Effector memory CD8-positive, alpha-beta T cell (primary cell): ENCODE measurements at regions not wholly inside any gene's neighbourhood (a gene's known extent, or its start where the extent isn't known, plus 50 kb on each side); places are given as distances from the start of the nearest gene placed in this dataset.

Experiments
- ATAC-seq: fragments of 150-1000 bp; cut with Tn5 transposase; replicated peaks from 2 replicates; pipeline ENCODE4 v1.10.0; 2021; ENCODE audit warnings: mild to moderate bottlenecking, moderate library complexity
- DNase-seq, 3 experiments: peaks; one replicate each; pipeline ENCODE4 v3.0.0; 2021
- H3K27ac Mint-ChIP-seq, 2 donors: one replicate each; pipeline ENCODE4 v1.8.0; 2022; ENCODE audit warnings: mild to moderate bottlenecking in 2 of 2, mixed read lengths in 2 of 2, moderate library complexity in 2 of 2
- H3K27me3 Mint-ChIP-seq, 2 donors: one replicate each; pipeline ENCODE4 v1.8.0; 2022; ENCODE audit warnings: mixed read lengths in 2 of 2
- H3K36me3 Mint-ChIP-seq: one replicate; pipeline ENCODE4 v1.8.0; 2022; ENCODE audit warnings: mild to moderate bottlenecking, moderate library complexity, mixed read lengths; ENCODE audit not compliant: insufficient read depth
- H3K4me1 Mint-ChIP-seq, 2 donors: one replicate each; pipeline ENCODE4 v1.8.0; 2022; ENCODE audit warnings: low read depth in 2 of 2, mixed read lengths in 2 of 2
- H3K4me3 Mint-ChIP-seq, 2 donors: one replicate each; pipeline ENCODE4 v1.8.0; 2022; ENCODE audit warnings: mild to moderate bottlenecking in 2 of 2, mixed read lengths in 2 of 2, moderate library complexity in 2 of 2
- H3K9me3 Mint-ChIP-seq, 2 donors: one replicate each; pipeline ENCODE4 v1.8.0; 2022; ENCODE audit warnings: mixed read lengths in 2 of 2

DNA sequence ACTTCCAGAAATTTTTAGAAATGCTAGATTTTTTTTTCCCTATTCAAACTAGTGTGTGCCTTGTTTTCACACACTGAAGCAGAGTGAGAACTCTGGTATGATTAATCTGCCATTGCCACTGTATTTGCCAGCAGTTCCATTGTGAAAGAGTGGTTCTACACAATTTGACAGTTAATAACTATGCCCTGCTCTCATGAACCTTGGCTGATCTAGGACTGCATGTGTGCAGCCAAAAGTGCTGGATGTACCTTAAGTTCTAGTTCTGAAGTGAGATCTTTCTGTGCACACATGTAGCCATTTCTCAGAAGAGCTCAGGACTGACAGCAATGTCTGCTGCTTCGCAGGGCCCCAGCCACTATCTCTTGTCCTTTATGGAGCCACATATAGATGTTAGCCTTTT, 328.2 kb upstream of the SPRY2 start:
- Mint-ChIP-seq H3K36me3 (no peaks in the 10 kb centered on the region), H3K27ac (no peak overlapping the region), H3K4me1 (no peaks in the 10 kb centered on the region), H3K27me3 (no peaks in the 10 kb centered on the region), H3K4me3 (no peak overlapping the region), H3K9me3 (peaks cover 5 to 15% of the 10 kb centered on the region in 2 donors)
- no peak for ATAC-seq
- DNase-seq = no peak

DNA sequence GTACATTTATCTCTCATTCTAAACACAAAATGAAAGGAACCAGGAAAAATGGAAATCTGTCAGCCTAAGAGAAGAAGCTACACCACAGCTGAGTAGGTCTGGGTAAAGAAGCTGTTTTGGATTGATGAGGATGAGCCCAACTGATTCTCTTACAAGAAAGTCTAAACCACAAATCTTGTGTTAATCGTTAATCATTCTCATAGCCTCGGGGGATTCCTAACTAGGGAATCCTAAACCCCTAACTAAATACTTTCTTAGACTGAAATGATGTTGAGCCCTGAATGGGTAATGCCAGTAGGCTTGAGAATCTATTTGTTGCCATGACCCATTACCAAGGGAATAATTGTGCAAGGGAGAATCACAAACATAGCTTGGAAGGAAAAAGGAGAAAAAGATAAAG, 327.5 kb upstream of the SPRY2 start:
- Mint-ChIP-seq H3K27me3 (no peaks in the 10 kb centered on the region), H3K9me3 (peaks cover 5 to 15% of the 10 kb centered on the region in 2 donors), H3K4me3 (no peak overlapping the region), H3K27ac (no peak overlapping the region), H3K4me1 (no peaks in the 10 kb centered on the region), H3K36me3 (no peaks in the 10 kb centered on the region)
- DNase-seq (no peak), ATAC-seq (no peak)

DNA sequence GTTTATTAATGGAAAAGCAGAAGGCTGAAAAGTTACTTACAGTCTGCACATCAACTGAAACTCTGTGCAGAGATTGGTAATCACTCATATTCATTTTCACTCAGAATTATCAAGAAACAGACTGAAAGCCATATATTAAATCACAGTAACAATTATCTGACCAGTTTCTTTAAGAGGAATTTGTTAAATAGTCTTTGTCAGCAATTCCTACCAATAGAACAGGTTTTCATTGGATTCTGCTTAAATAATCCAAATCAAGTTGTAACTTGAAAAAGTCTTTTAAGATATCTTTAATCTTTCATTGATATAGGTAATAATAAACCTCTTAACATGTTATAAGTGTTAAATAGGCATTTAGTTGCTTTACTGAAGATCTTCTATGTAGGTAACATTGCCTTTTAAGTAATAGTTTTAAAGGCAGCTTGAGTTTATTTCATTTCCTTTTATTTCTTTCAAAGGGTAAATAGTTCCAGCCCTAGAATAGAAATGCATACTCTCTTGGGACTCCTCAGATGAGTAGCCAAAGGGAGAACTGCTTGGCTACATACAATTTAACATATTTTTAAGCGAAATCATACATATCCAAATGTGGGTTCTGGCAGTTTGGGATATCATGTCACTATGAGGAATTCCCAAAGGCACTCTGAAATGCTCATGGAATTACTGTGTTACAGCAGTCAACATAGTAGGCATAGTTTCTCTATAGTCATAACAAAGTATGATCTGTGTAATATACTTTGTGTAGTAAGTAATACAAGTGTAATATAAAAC, 326.0 kb upstream of the SPRY2 start:
- Mint-ChIP-seq H3K36me3 (no peaks in the 10 kb centered on the region), H3K27ac (no peak overlapping the region), H3K9me3 (peaks cover 7 to 13% of the 10 kb centered on the region in 2 donors), H3K27me3 (no peaks in the 10 kb centered on the region), H3K4me3 (no peak overlapping the region), H3K4me1 (no peaks in the 10 kb centered on the region)
- ATAC-seq = no peak
- DNase-seq = no peak

DNA sequence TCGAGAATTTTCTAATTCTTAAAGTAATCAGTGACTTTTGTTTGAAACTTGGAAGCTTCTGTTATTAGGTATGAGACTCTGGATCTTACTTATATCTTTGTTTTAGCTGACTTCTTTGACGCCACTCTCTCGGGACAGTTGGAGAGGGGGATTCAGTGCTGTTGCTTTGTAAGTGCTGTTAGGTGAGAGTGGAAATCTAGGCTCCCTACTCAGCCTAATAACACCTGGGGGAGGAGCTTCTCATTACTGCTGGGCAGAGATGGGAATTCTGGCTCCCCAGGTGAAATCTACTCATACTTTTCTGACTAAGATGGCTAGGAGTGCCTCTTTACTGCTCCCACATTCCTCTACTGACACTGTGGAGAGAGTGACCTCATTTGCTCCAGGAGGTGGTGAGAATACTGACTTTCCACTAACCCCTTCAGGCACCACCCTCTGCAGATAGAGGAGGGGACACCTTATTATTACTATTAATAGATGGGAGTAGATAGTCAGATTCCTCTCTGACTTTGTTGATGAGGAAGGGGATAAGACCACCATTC, 324.9 kb upstream of the SPRY2 start:
- H3K4me3 Mint-ChIP-seq = no peak overlapping the region

DNA sequence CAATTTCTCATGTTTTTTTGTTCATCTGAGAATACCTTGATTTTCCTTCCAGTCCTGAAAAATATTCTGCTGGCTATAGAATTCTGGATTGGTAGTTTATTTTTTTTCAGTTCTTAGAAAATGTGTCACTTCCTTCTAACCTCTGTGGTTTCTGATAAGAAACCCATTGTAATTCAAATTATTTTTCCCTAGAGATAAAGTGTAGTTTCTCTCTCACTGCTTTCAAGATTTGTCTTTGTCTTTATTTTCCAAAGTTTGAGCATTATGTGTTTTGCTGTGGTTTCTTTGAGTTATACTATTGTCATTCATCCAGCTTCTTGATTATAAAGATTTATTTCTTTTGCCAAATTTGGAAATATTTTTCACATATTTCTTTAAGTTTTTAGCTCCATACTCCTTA, 324.0 kb upstream of the SPRY2 start:
- Mint-ChIP-seq H3K27ac (no peak overlapping the region), H3K4me1 (no peaks in the 10 kb centered on the region), H3K9me3 (peaks cover 0 to 3% of the 10 kb centered on the region in 2 donors), H3K36me3 (no peaks in the 10 kb centered on the region), H3K27me3 (no peaks in the 10 kb centered on the region), H3K4me3 (no peak overlapping the region)
- ATAC-seq (no peak), DNase-seq (no peak)

More for the DNA sequence above, 324.9 kb upstream of the SPRY2 start:
- H3K27me3 Mint-ChIP-seq = no peaks in the 10 kb centered on the region
- no peaks in the 10 kb centered on the region for H3K36me3 Mint-ChIP-seq
- DNase-seq (no peak), ATAC-seq (no peak)
- H3K4me1 Mint-ChIP-seq = no peaks in the 10 kb centered on the region
- no peak overlapping the region for H3K27ac Mint-ChIP-seq
- peaks cover 2 to 3% of the 10 kb centered on the region in 2 donors for H3K9me3 Mint-ChIP-seq

DNA sequence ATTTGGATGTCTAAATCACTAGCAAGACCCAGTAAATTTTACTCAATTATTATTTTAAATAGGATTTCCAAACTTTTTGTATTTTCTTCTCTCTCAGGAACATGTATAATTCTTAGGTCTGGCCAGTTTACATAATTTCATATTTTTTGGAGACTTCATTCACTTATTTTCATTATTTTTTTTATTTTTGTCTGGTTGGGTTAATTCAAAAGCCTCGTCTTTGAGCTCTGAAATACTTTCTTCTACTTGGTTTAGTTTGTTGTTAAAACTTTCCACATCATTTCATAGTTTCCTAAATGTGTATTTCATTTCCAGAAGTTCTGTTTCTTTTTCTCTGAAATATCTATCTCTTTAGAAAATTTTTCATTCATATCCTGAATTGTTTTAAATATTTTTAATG, 322.9 kb upstream of the SPRY2 start:
- DNase-seq = no peak
- peaks cover 0 to 3% of the 10 kb centered on the region in 2 donors for H3K9me3 Mint-ChIP-seq
- H3K36me3 Mint-ChIP-seq = no peaks in the 10 kb centered on the region
- no peaks in the 10 kb centered on the region for H3K27me3 Mint-ChIP-seq
- no peaks in the 10 kb centered on the region for H3K4me1 Mint-ChIP-seq
- ATAC-seq = no peak
- H3K4me3 Mint-ChIP-seq = no peak overlapping the region
- no peak overlapping the region for H3K27ac Mint-ChIP-seq

- H3K4me3 Mint-ChIP-seq = no peak overlapping the region
- ATAC-seq (no peak), DNase-seq (no peak)
- H3K4me1 Mint-ChIP-seq = no peaks in the 10 kb centered on the region
- peaks cover 3 to 6% of the 10 kb centered on the region in 2 donors for H3K9me3 Mint-ChIP-seq
- H3K36me3 Mint-ChIP-seq = no peaks in the 10 kb centered on the region
- no peak overlapping the region for H3K27ac Mint-ChIP-seq
- no peaks in the 10 kb centered on the region for H3K27me3 Mint-ChIP-seq
Observed at GRCh38 chr13:80658705-80659104, 317.8 kb upstream of the SPRY2 start.

GRCh38 chr13:80656512-80656904, 315.6 kb upstream of the SPRY2 start:
- no peak overlapping the region for H3K4me3 Mint-ChIP-seq
- H3K4me1 Mint-ChIP-seq = no peaks in the 10 kb centered on the region
- no peak for DNase-seq
- H3K27me3 Mint-ChIP-seq = no peaks in the 10 kb centered on the region
- peaks cover 3 to 7% of the 10 kb centered on the region in 2 donors for H3K9me3 Mint-ChIP-seq
- H3K36me3 Mint-ChIP-seq = no peaks in the 10 kb centered on the region
- ATAC-seq = no peak
- H3K27ac Mint-ChIP-seq = no peak overlapping the region

DNA sequence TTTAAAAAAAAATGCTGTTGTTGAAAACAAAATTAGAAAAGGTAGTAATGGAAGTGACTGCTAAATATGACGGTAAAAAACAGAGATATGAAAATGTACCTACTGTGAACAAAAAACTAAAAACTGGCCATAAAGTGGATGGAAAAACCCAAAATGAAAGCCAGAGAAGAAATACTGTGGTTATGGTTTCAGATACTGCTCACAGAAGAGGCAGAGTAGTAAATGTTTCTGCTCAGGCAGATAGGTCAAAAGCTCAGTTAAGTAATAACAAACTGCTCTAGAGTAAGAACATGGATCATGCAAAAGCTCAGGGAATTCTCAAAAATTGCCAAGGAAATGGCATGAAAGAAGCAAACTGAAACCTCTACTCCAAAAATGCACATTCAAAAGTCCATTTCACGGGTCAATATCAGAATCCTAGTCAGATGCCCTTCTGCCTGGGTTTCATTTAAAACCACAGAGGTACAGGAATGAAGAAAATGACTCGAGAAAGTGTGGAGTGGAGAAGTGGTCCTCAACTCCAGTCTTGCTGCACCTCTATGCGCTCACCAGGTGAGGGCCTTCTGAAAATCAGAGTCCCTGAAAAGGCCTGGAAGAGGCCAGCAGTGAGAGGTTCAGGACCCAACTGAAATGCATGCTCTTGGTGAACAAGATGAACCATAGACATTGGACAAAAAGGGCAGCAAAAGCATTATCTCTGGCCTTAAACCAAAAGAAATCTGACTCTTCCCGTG, 315.0 kb upstream of the SPRY2 start:
- Mint-ChIP-seq H3K9me3 (peaks cover 3 to 7% of the 10 kb centered on the region in 2 donors), H3K4me3 (no peak overlapping the region), H3K36me3 (no peaks in the 10 kb centered on the region), H3K27ac (no peak overlapping the region), H3K4me1 (no peaks in the 10 kb centered on the region), H3K27me3 (no peaks in the 10 kb centered on the region)
- ATAC-seq = no peak
- DNase-seq = no peak

DNA sequence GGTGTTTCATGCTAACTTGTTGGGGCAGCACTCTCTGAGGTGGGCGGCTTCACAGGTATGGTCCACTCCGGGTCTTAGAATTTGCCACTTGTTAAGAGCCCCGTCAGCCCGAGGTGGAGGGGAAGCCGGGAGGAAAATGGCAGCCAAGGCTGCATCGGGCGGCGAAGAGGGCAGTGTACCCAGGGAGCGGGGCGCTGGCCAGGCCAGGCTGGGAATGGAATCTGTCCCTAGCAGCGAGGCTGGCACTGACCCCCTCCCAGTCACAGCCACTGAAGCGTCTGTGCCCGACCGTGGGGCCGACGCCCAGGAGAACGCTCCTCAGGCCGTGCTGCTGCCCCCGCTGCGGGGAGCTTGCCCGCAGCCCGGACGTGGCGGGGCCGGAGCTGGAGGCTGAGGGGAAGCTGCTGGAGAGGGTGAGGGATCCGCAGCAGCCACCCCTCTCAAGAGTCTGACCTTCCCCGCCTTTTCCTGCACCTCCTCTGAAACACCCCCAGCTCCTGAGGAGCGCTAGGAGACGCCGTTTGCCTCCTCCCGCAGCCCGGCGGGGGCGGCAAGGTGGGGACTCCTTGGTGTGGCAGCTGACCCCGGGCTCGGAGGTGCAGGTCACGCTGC, 313.8 kb upstream of the SPRY2 start:
- DNase-seq = no peak
- ATAC-seq = no peak
- Mint-ChIP-seq H3K4me1 (no peaks in the 10 kb centered on the region), H3K27me3 (no peaks in the 10 kb centered on the region), H3K36me3 (no peaks in the 10 kb centered on the region), H3K27ac (no peak overlapping the region), H3K9me3 (peaks cover 3 to 16% of the 10 kb centered on the region in 2 donors), H3K4me3 (no peak overlapping the region)

DNA sequence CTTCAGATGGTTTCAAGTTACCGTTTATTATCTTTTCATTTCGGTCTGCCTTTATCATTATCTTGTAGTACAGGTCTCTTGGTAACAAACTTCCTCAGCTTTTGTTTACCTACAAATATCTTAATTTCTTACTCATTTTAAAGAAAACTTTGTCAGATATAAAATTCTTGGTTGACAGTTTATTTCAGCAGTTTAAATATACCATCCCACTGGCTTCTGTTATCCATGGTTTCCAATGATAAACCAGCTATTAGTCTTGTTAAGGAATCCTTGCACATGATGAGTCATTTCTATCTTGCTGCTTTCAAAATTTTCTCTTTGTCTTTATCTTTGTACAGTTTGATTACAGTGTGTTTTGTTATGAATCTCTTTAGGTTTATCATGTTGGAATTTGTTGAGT, 308.3 kb upstream of the SPRY2 start:
- Mint-ChIP-seq H3K4me3 (no peak overlapping the region), H3K27ac (no peak overlapping the region), H3K27me3 (no peaks in the 10 kb centered on the region), H3K36me3 (no peaks in the 10 kb centered on the region), H3K9me3 (peaks cover 3 to 15% of the 10 kb centered on the region in 2 donors), H3K4me1 (no peaks in the 10 kb centered on the region)
- DNase-seq = no peak
- ATAC-seq = no peak

GRCh38 chr13:80642641-80643040, 301.7 kb upstream of the SPRY2 start:
- no peaks in the 10 kb centered on the region for H3K4me1 Mint-ChIP-seq
- no peaks in the 10 kb centered on the region for H3K36me3 Mint-ChIP-seq
- H3K27ac Mint-ChIP-seq = no peak overlapping the region
- no peaks in the 10 kb centered on the region for H3K27me3 Mint-ChIP-seq
- no peak for ATAC-seq
- H3K9me3 Mint-ChIP-seq = no peaks in the 10 kb centered on the region
- no peak overlapping the region for H3K4me3 Mint-ChIP-seq
- no peak for DNase-seq

DNA sequence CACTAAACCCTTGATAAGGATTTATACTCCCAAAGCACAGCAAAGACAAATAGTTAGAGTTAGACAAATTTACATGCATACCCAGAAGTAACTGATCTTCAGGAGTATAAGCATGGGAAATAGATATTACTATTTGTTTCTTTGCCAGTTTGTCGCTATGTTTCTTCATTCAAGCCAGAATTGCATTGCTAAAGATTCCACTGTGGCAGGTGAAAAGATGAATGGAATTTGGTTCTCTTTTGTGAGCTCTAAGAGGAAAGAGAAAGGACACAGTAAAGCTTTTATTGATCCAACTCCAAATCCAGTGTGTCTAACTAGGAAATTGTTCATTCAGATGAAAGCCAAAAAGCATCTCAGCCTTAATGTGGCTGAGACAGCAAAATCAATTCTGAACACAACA, 292.3 kb upstream of the SPRY2 start:
- Mint-ChIP-seq H3K27me3 (no peaks in the 10 kb centered on the region), H3K27ac (no peak overlapping the region), H3K36me3 (no peaks in the 10 kb centered on the region), H3K4me3 (no peak overlapping the region), H3K4me1 (peaks cover 2 to 4% of the 10 kb centered on the region in 2 donors), H3K9me3 (no peaks in the 10 kb centered on the region)
- ATAC-seq = no peak
- DNase-seq = no peak
